Activated CD4-positive, alpha-beta T cell treated with anti-CD3 and anti-CD28 coated beads, Interleukin-2, amount 10 ng/mL, durations not matched to agents 7 days and 5 days (primary cell): ENCODE measurements at regions not wholly inside any gene's neighbourhood (a gene's known extent, or its start where the extent isn't known, plus 50 kb on each side); places are given as distances from the start of the nearest gene placed in this dataset.

ENCODE experiments used
- CTCF ChIA-PET: fragments of 350-600 bp; sonication (Branson Sonifier 250); formaldehyde crosslinking; loops from one replicate; lab custom pipeline; 2021; ENCODE audit warnings: antibody characterized with exemption; lab: Charles Lee
- POLR2A ChIA-PET: fragments of 350-600 bp; sonication (Branson Sonifier 250); formaldehyde crosslinking; loops from one replicate; lab custom pipeline; 2021; ENCODE audit warnings: antibody characterized with exemption; lab: Charles Lee
- DNase-seq: peaks from one replicate; pipeline ENCODE4 v3.0.0-alpha.2; 2020
- H3K27ac Mint-ChIP-seq: one replicate; pipeline ENCODE4 v1.8.0; 2021; ENCODE audit warnings: mild to moderate bottlenecking, moderate library complexity, mixed read lengths
- H3K27me3 Mint-ChIP-seq: one replicate; pipeline ENCODE4 v1.8.0; 2021; ENCODE audit warnings: mixed read lengths
- H3K36me3 Mint-ChIP-seq: one replicate; pipeline ENCODE4 v1.8.0; 2021; ENCODE audit warnings: low read depth, mixed read lengths
- H3K4me1 Mint-ChIP-seq: one replicate; pipeline ENCODE4 v1.8.0; 2021; ENCODE audit warnings: mixed read lengths
- H3K4me3 Mint-ChIP-seq: one replicate; pipeline ENCODE4 v1.8.0; 2021; ENCODE audit warnings: mild to moderate bottlenecking, moderate library complexity, mixed read lengths
- H3K9me3 Mint-ChIP-seq: one replicate; pipeline ENCODE4 v1.8.0; 2021; ENCODE audit warnings: mixed read lengths

DNA sequence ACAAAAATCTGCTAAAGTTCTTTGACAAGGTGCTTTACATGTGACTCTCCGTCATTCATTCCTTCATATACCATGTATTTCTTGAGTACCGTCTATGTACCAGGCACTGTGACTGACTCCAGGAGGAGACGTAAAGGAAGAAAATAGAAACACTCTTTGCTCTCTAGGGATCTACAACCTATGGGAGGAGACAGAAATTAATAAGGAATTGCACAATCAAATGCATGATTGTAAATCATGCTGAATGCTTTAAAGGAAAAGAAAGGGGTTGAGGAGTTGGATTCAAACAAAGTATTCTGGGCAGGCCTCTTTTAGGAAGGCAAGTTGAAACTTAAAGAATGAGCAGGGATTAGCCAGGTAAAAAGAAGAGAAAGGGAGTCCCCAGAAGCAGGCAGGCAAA lies 239.1 kb upstream of the FGGY start:
- POLR2A ChIA-PET: no interaction called here
- Mint-ChIP-seq H3K27me3 (peaks cover 2% of the 10 kb centered on the region), H3K4me3 (no peak overlapping the region), H3K36me3 (peaks cover 2% of the 10 kb centered on the region), H3K9me3 (no peaks in the 10 kb centered on the region), H3K4me1 (peaks cover 16% of the 10 kb centered on the region), H3K27ac (no peak overlapping the region)
- CTCF ChIA-PET: interaction anchor here (0.6 kb wide), 1 partner anchor 15 kb away, joined by 3 read pairs; no protein-coding TSS in a partner anchor
- no peak for DNase-seq

DNA sequence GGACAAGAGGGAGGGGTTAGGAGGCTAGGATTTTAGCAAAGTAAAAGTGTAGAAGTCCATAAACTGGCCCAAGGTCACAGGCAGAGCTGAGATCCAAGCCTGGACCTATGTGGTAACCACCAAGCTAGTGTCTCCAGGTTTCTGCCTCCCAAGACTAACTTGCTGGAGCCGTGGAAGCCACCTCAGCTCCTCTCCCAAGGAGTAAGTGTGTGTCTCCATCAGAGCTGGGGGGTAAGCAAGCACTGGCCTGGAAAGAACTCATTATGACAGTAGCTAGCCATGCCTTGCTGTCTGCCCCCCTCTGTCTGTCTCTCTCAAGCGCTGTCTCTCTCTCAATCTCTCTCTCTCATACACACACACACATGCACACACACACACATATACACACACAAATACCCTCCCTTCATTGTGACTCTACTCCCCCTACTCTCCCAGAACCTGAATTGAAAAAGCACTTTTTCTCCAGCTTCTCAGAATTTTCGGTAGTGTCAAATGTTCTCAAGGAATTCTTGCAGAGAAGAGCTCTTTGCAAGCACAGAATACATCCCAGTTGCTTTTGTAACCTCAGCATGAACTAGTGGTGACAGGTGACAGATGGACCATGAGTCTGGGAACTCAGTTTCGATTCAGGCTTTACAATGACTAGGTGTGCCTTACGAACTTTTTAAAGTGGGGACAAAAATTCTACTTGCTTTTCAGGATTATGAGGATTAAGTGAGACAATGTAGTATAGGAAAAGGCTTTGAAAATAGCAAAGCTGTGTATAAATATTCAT lies 238.0 kb upstream of the FGGY start:
- Mint-ChIP-seq H3K36me3 (peaks cover 2% of the 10 kb centered on the region), H3K27ac (no peak overlapping the region), H3K4me1 (peaks cover 27% of the 10 kb centered on the region), H3K4me3 (no peak overlapping the region), H3K9me3 (no peaks in the 10 kb centered on the region), H3K27me3 (peaks cover 2% of the 10 kb centered on the region)
- ChIA-PET CTCF (interaction anchor here (0.6 to 0.7 kb wide), 2 partner anchors 11 to 109 kb away, joined by 3 to 4 read pairs; no protein-coding TSS in a partner anchor), POLR2A (no interaction called here)
- DNase-seq: no peak

DNA sequence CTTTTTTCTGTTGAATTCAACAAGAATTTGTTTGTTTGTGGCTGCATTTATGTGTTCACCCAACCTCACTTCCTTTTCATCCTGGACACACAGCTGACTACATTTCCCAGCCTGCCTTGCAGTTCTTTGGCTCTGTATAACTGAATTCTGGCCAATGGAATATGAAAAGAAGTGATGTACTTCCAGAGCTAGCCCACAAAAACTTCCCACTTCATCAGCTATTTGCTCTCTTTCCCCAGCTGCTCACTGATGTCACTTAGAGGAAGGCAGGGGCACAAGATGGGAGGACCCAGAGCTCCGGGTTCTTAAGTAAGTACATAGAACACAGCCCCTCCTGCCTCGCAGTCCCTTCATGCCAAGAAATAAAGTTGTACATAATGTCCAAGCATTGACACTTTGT lies 235.0 kb upstream of the FGGY start:
- ChIA-PET CTCF (interaction anchor here (0.9 to 1.6 kb wide), 3 partner anchors 9 to 33 kb away, joined by 3 to 7 read pairs (median 4); no protein-coding TSS in a partner anchor), POLR2A (no interaction called here)
- Mint-ChIP-seq H3K27ac (no peak overlapping the region), H3K36me3 (peaks cover 2% of the 10 kb centered on the region), H3K4me1 (peaks cover 35% of the 10 kb centered on the region), H3K4me3 (no peak overlapping the region), H3K9me3 (no peaks in the 10 kb centered on the region), H3K27me3 (peaks cover 2% of the 10 kb centered on the region)
- no peak for DNase-seq

DNA sequence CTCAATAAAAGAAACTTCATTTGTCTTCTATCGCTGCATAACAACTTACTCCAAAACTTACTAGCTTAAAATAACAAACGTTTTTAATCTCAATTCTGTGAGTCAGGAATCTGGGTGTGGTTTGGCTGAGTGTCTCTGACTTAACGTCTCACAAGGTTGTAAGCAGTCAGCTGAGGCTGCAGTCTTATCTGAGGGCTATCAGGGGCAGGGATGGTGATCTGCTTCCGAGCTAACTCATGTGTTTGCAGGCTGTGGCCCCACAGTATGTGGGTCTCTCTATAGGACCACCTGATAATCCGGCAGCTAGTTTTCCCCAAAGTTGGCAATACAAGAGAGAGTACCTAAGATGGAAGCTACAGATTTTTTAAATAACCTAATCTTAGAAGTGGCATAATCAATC lies 234.2 kb upstream of the FGGY start:
- peaks cover 35% of the 10 kb centered on the region for H3K4me1 Mint-ChIP-seq
- POLR2A ChIA-PET: no interaction called here
- CTCF ChIA-PET: interaction anchor here (1.0 to 1.6 kb wide), 4 partner anchors 10 to 21 kb away, joined by 3 to 7 read pairs (median 4); no protein-coding TSS in a partner anchor
- no peak overlapping the region for H3K4me3 Mint-ChIP-seq
- H3K9me3 Mint-ChIP-seq: no peaks in the 10 kb centered on the region
- H3K36me3 Mint-ChIP-seq: peaks cover 2% of the 10 kb centered on the region
- no peak overlapping the region for H3K27ac Mint-ChIP-seq
- DNase-seq: no peak
- peaks cover 2% of the 10 kb centered on the region for H3K27me3 Mint-ChIP-seq

DNA sequence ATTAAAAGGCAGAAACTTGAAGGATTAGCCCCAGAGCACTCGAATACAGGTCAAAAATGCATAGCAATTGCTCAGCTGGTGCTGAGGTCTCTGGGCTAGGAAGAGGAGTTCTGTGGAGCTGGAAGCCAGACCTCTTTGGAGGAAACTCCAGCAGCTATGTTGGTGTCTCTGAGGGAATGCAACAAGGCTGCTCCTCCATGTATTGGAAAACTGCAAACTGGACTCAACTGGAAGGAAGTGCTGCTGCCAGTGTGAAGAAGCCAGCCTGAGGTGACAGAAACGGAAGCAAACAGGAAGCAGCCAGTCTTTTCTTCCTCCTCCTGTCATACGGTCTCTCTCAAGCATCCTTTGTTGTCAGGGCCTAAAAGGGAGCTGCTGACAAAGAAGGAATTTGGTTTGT lies 233.4 kb upstream of the FGGY start:
- peaks cover 2% of the 10 kb centered on the region for H3K36me3 Mint-ChIP-seq
- no peak overlapping the region for H3K4me3 Mint-ChIP-seq
- ChIA-PET POLR2A (no interaction called here), CTCF (interaction anchor here (0.6 to 1.3 kb wide), 3 partner anchors 16 to 40 kb away, joined by 3 to 4 read pairs (median 3); no protein-coding TSS in a partner anchor)
- H3K27ac Mint-ChIP-seq: peak overlapping the region; percentile 48
- peak; percentile 29 for DNase-seq
- H3K4me1 Mint-ChIP-seq: peaks cover 35% of the 10 kb centered on the region
- no peaks in the 10 kb centered on the region for H3K9me3 Mint-ChIP-seq
- no peaks in the 10 kb centered on the region for H3K27me3 Mint-ChIP-seq

DNA sequence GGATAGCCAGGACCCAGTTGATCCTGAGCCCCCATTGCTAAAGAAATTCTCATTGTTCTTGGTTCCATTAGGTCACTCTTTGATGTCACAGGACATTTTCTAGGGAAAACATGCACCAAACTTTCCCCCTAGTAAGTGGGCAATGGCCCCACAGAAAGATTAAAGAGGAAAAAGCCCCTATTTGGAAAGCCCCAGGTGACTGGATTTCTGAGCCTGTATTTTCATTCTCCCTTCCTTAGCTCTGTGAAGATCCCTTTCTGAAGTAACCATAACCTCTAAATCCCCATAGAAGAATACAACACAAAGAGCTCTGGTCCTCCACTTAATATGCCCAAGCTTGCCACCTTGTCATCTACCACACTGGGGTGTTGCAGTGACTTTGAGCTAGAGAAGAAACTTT lies 232.3 kb upstream of the FGGY start:
- Mint-ChIP-seq H3K36me3 (peaks cover 2% of the 10 kb centered on the region), H3K27ac (peak overlapping the region; percentile 28), H3K4me3 (no peak overlapping the region), H3K27me3 (no peaks in the 10 kb centered on the region), H3K9me3 (no peaks in the 10 kb centered on the region), H3K4me1 (peaks cover 35% of the 10 kb centered on the region)
- ChIA-PET POLR2A (no interaction called here), CTCF (interaction anchor here (1.0 to 1.6 kb wide), 3 partner anchors 10 to 12 kb away, joined by 3 to 6 read pairs (median 3); no protein-coding TSS in a partner anchor)
- DNase-seq: no peak

DNA sequence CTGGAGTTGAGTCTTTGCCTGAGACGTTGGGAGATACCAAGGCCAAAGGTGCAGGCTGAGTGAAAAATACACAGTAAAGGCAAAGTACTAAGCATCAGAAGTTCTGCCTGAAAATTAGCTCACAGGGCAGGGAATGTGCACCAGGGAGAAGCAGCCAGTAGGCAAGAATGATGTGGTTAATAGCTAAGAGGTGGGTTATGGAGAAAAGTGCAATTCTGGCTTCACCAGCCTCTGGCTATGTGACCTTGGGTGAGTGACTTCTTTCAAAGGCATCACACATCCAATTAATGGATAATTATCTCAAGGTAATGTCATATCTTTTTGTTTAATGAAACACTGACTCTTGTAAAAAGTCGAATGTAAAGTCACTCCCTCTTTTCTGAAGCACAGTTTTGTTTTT lies 230.7 kb upstream of the FGGY start:
- ChIA-PET POLR2A (no interaction called here), CTCF (interaction anchor here (1.8 to 2.4 kb wide), 2 partner anchors 12 to 18 kb away, joined by 4 to 5 read pairs; no protein-coding TSS in a partner anchor)
- no peaks in the 10 kb centered on the region for H3K9me3 Mint-ChIP-seq
- DNase-seq: no peak
- H3K4me3 Mint-ChIP-seq: no peak overlapping the region
- H3K27me3 Mint-ChIP-seq: no peaks in the 10 kb centered on the region
- H3K4me1 Mint-ChIP-seq: peaks cover 40% of the 10 kb centered on the region
- peaks cover under 1% of the 10 kb centered on the region for H3K36me3 Mint-ChIP-seq
- H3K27ac Mint-ChIP-seq: no peak overlapping the region

DNA sequence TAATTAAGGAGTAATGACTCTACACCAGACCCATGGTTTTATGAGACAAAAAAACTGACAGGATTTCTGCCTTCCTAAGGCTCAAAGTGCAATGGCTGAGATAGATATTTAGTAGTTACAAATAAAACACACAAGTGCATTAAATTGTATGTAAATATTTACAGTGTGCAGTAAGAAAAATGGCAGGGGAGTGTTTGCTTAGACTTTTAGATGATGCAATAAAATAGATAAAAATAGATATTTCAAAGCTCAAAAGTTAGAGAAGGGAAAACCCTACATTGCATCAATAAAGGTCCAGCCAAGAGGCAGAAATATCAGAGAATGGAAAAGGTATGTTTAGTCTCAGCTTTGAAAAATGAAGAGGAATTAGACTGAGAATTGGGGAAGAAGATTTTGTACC lies 226.3 kb upstream of the FGGY start:
- Mint-ChIP-seq H3K4me1 (peaks cover 22% of the 10 kb centered on the region), H3K27me3 (no peaks in the 10 kb centered on the region), H3K36me3 (peaks cover 10% of the 10 kb centered on the region), H3K27ac (peak overlapping the region; percentile 68), H3K4me3 (no peak overlapping the region), H3K9me3 (peaks cover 7% of the 10 kb centered on the region)
- ChIA-PET POLR2A (no interaction called here), CTCF (interaction anchor here (1.1 to 1.8 kb wide), 3 partner anchors 11 to 254 kb away, joined by 3 to 4 read pairs (median 3); no protein-coding TSS in a partner anchor)
- no peak for DNase-seq

DNA sequence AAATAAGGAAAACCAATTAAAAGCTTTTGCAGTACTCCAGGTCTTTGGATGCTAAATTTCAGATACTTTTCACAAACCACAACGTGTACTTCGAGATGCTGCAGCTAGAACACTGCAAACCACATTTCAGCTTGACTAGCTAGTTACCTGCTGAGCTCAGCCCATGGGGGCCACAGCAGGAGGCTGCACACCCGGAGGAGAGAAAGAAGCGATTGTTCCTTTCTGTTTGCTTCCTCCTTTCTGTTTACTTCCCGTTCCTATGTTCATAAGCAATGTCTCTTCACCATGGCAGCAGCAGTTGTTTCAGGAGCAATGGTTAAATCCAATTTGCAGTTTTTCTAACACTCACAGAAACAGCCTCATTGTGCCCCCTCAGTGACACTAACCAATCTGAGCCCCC lies 225.6 kb upstream of the FGGY start:
- Mint-ChIP-seq H3K36me3 (peaks cover 10% of the 10 kb centered on the region), H3K9me3 (peaks cover 7% of the 10 kb centered on the region), H3K4me1 (peaks cover 22% of the 10 kb centered on the region), H3K27ac (peak overlapping the region; percentile 68), H3K4me3 (peak overlapping the region; percentile 3), H3K27me3 (no peaks in the 10 kb centered on the region)
- ChIA-PET CTCF (interaction anchor here (1.1 to 1.8 kb wide), 5 partner anchors 10 to 254 kb away, joined by 3 to 5 read pairs (median 4); no protein-coding TSS in a partner anchor), POLR2A (no interaction called here)
- peak; percentile 19 for DNase-seq

DNA sequence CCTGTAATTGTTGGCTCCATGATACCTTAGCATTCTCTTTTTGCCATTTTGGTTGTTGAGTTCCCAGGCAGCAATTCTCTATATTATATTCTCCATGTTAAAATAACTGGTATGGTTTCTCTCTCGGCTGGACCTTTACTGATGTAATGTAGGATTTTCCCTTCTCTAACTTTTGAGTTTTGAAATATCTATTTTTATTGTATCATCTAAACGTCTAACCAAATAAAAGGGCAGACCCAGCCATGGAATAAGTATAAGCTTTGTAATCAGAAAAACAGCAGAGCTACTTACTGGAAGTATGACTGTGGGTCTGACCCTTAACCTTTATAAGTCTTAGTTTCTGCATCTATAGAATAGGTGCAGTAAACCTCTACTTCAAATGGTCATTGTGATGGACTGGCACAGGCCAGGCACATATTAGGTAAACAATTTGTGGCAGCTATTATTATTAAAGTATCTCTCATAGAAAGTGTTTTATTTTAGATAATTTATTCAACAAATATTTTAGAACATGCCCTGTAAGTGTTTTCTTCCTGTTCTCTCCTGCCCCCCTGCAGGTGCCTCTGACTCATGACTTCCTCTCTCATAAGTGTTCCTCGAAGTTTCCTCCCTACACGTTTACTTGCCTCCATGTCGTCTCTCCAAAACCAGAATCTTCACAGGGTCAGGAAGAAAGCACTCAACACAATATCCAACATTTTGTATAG lies 224.9 kb upstream of the FGGY start:
- ChIA-PET CTCF (interaction anchor here (0.5 to 1.8 kb wide), 7 partner anchors 9 to 255 kb away, joined by 3 to 6 read pairs (median 4); no protein-coding TSS in a partner anchor), POLR2A (no interaction called here)
- DNase-seq: no peak
- peaks cover 22% of the 10 kb centered on the region for H3K4me1 Mint-ChIP-seq
- no peaks in the 10 kb centered on the region for H3K27me3 Mint-ChIP-seq
- peaks cover 10% of the 10 kb centered on the region for H3K36me3 Mint-ChIP-seq
- H3K9me3 Mint-ChIP-seq: peaks cover 7% of the 10 kb centered on the region
- H3K27ac Mint-ChIP-seq: peak overlapping the region; percentile 68
- H3K4me3 Mint-ChIP-seq: no peak overlapping the region

DNA sequence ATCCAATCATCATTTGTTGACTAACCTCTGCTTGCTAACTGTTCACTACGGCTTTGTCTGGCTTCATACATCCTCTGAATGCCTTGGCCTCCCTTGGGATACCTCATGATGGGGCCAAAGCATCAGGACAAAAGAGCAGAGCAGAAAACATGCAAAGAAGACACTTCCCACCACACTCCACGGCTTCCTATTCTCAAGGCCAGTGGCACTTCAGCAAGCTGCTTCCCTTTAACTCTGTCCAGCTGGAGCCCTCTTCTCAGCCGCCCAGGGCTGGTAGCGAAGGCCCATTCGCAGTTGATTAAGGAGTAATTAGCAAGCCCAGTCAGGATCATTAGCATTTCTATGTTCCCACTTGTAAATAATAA lies 224.3 kb upstream of the FGGY start:
- peaks cover 7% of the 10 kb centered on the region for H3K9me3 Mint-ChIP-seq
- ChIA-PET POLR2A (no interaction called here), CTCF (interaction anchor here (0.5 to 1.6 kb wide), 7 partner anchors 10 to 299 kb away, joined by 3 to 6 read pairs (median 4); no protein-coding TSS in a partner anchor)
- no peaks in the 10 kb centered on the region for H3K27me3 Mint-ChIP-seq
- no peak overlapping the region for H3K4me3 Mint-ChIP-seq
- peak overlapping the region; percentile 51 for H3K27ac Mint-ChIP-seq
- H3K36me3 Mint-ChIP-seq: peaks cover 10% of the 10 kb centered on the region
- peaks cover 22% of the 10 kb centered on the region for H3K4me1 Mint-ChIP-seq
- DNase-seq: no peak

DNA sequence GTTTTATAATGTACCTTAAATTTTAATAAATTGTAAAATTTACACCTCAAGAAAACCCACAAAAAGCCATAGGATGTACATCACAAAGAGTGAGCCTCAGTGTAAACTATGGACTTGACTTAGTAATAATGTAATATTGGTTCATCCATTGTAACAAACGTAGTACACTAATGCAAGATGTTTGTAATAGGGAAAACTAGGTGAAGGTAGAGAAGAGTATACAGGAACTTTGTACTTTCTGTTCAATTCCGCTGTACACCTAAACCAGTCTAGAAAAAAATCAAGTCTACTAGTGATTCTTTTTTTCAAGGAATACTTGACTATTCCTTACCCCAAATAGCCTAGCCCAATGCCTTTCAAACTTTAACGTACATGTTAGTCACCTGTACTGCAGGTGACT lies 222.3 kb upstream of the FGGY start:
- Mint-ChIP-seq H3K27me3 (peaks cover 3% of the 10 kb centered on the region), H3K4me3 (no peak overlapping the region), H3K27ac (no peak overlapping the region), H3K9me3 (peaks cover 7% of the 10 kb centered on the region), H3K36me3 (peaks cover 10% of the 10 kb centered on the region), H3K4me1 (peaks cover 22% of the 10 kb centered on the region)
- no peak for DNase-seq
- ChIA-PET POLR2A (no interaction called here), CTCF (no interaction called here)
